Kidney (tissue), 13 donors: ENCODE measurements at regions not wholly inside any gene's neighbourhood (a gene's known extent, or its start where the extent isn't known, plus 50 kb on each side); places are given as distances from the start of the nearest gene placed in this dataset.
A peak's percentile ranks its signal among the peaks of the same experiment; 100 is the strongest.

Experiments used
- DNase-seq, 5 donors: peaks; one replicate each; pipeline ENCODE4 v3.0.0-alpha.2; 2013 to 2020
- FAIRE-seq: peaks from 2 replicates; lab custom pipeline; 2012; peaks lifted over from hg19 to GRCh38; lab: Jason Lieb, UNC
- H3K27ac ChIP-seq, 2 donors: one replicate each; pipeline ENCODE4 v1.7.0; 2013; ENCODE audit warnings: low read depth in 2 of 2, low read length in 2 of 2, inconsistent platforms in 1 of 2
- H3K27me3 ChIP-seq: one replicate; pipeline ENCODE4 v1.7.1; 2013; ENCODE audit warnings: low read length, inconsistent platforms; ENCODE audit not compliant: control insufficient read depth, insufficient read depth
- H3K36me3 ChIP-seq, 3 donors: one replicate each; pipeline versions ENCODE4 v1.7.0 to v1.7.1; 2013; ENCODE audit warnings: low read length in 3 of 3, control low read depth in 1 of 3, inconsistent platforms in 1 of 3; ENCODE audit not compliant: insufficient read depth in 3 of 3, control insufficient read depth in 2 of 3
- H3K4me1 ChIP-seq, 3 donors: one replicate each; pipeline versions ENCODE4 v1.7.0 to v1.7.1; 2013; ENCODE audit warnings: low read length in 3 of 3, inconsistent platforms in 1 of 3, low read depth in 1 of 3; ENCODE audit not compliant: control insufficient read depth in 2 of 3, insufficient read depth in 2 of 3
- H3K4me3 ChIP-seq, 3 donors: one replicate each; pipeline versions ENCODE4 v1.7.0 to v1.8.1; 2013; ENCODE audit warnings: low read length in 3 of 3, control low read depth in 1 of 3, inconsistent platforms in 1 of 3
- H3K9ac ChIP-seq, 3 donors: one replicate each; pipeline versions ENCODE4 v1.7.0 to v1.7.1; 2013; ENCODE audit warnings: low read length in 3 of 3, control low read depth in 1 of 3, inconsistent platforms in 1 of 3
- H3K9me3 ChIP-seq, 3 donors: one replicate each; pipeline versions ENCODE4 v1.7.0 to v1.7.1; 2013; ENCODE audit warnings: low read length in 3 of 3, control low read depth in 1 of 3, inconsistent platforms in 1 of 3; ENCODE audit not compliant: control insufficient read depth in 2 of 3, insufficient read depth in 1 of 3
- CTCF ChIP-seq: IDR thresholded peaks from 3 replicates; pipeline ENCODE4 v1.5.1; 2012; ENCODE audit warnings: mild to moderate bottlenecking, moderate library complexity, borderline replicate concordance; ENCODE audit not compliant: insufficient read depth; ENCODE audit errors: extremely low read depth
- intact Hi-C: fragments of 100-400 bp; cut with DNase I; formaldehyde crosslinking; loops from one replicate; pipeline ENCODE4 v1.11.1; 2022
- donor health status: control.
- donor health status: control.
- donor health status: control.
- donor health status: control.
- donor health status: control.
- donor health status: DM: yes; HTN: yes; CAD: no.
- donor health status: Normal renal cell carcinoma (clear cell type).

GRCh38 chr6:133648581-133648980 is 240.3 kb upstream of the TCF21 start:
- FAIRE-seq (no peak), DNase-seq (no peak)
- no peaks in the 10 kb centered on the region for H3K4me1 ChIP-seq
- H3K27me3 ChIP-seq = no peaks in the 10 kb centered on the region
- H3K36me3 ChIP-seq = no peaks in the 10 kb centered on the region
- no peak for TF ChIP-seq CTCF
- no peak overlapping the region for H3K9ac ChIP-seq
- H3K9me3 ChIP-seq = no peaks in the 10 kb centered on the region
- intact Hi-C loops = no loop called here
- no peak overlapping the region for H3K27ac ChIP-seq
- no peak overlapping the region for H3K4me3 ChIP-seq

DNA sequence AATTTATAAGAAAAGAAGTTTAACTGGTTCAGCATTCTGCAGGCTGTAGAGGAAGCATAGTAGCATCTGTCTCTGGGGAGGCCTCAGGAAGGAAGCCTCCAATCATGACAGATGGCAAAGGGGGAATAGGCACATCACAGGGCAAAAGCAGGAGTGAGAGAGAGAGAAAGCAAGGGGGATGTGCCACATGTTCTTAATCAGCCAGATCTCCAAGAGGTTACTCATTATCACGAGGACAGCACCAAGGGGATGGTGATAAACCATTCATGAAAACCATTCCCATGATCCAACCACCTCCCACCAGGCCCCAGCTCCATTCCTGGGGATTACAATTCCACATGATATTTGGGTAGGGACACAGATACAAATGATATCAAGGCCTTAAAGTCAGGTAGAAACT is 217.5 kb upstream of the TCF21 start:
- Histone ChIP-seq H3K9me3 (no peaks in the 10 kb centered on the region), H3K36me3 (no peaks in the 10 kb centered on the region), H3K27ac (no peak overlapping the region), H3K9ac (no peak overlapping the region), H3K4me3 (no peak overlapping the region), H3K27me3 (no peaks in the 10 kb centered on the region), H3K4me1 (peaks cover 0 to 2% (median 0%) of the 10 kb centered on the region in 3 donors)
- TF ChIP-seq CTCF = no peak
- FAIRE-seq = no peak
- no peak for DNase-seq
- intact Hi-C loops = no loop called here

DNA sequence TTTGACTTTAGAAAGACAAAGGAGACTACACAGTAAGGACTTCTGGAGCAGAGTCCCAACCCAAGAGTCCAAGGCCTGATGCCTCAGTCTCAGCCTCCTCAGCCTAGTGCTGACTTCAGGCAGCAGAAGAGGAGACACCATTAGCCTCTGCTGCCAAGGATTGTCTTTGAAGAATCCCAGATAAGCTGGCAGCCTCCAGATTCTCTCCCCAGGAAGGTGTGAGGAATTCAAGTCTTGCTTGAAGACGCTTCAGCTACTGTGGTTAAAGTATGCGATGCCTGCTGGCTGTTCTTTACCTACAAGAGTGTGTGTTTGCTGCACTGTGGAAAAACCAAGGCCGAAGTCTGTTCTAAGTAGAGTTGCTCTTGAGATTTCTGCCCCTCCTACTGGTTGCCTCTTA is 215.9 kb upstream of the TCF21 start:
- DNase-seq (no peak), FAIRE-seq (no peak)
- intact Hi-C loops = no loop called here
- no peaks in the 10 kb centered on the region for H3K36me3 ChIP-seq
- no peaks in the 10 kb centered on the region for H3K9me3 ChIP-seq
- H3K27ac ChIP-seq = no peak overlapping the region
- no peak overlapping the region for H3K9ac ChIP-seq
- no peak for TF ChIP-seq CTCF
- no peaks in the 10 kb centered on the region for H3K27me3 ChIP-seq
- peaks cover 0 to 2% (median 0%) of the 10 kb centered on the region in 3 donors for H3K4me1 ChIP-seq
- H3K4me3 ChIP-seq = no peak overlapping the region

DNA sequence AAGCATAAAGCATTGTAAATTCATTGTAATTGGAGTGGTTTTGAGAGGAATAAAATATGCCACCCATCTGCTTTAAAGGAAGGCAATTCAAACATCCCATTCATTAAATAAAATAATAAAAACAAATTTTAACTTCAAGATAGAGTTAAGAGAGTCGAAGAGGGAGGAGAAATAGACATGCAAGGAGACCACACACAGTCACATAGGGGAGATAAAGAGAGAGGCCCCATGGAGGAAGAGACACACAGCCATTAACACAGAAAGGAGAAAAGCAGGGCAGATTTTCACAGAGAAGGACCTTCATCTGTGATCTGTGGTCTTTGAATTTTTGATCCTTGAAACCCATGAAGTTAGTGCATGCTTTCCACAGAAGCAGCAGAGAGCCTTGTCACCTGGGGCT is 214.3 kb upstream of the TCF21 start:
- Histone ChIP-seq H3K9ac (no peak overlapping the region), H3K9me3 (no peaks in the 10 kb centered on the region), H3K27me3 (no peaks in the 10 kb centered on the region), H3K4me1 (peaks cover 0 to 2% (median 0%) of the 10 kb centered on the region in 3 donors), H3K27ac (no peak overlapping the region), H3K36me3 (no peaks in the 10 kb centered on the region), H3K4me3 (no peak overlapping the region)
- DNase-seq (peak in 2 of 5 donors; percentile 41 to 66), FAIRE-seq (no peak)
- TF ChIP-seq CTCF = no peak
- intact Hi-C loops = no loop called here
